SU-DHL-6 (cell line): ENCODE measurements at regions not wholly inside any gene's neighbourhood (a gene's known extent, or its start where the extent isn't known, plus 50 kb on each side); places are given as distances from the start of the nearest gene placed in this dataset.

Source experiments
- H2AFZ ChIP-seq: fragments of 200-600 bp; sonication (generic); 2 replicates; pipeline ENCODE4 v1.6.1; 2014; ENCODE audit warnings: low read depth, mild to moderate bottlenecking, moderate library complexity, mixed read lengths, antibody characterized with exemption, low read length; ENCODE audit not compliant: severe bottlenecking
- H3F3A ChIP-seq: fragments of 200-600 bp; shearing (Covaris generic); 2 replicates; pipeline ENCODE4 v1.6.0; 2016; ENCODE audit warnings: antibody characterized with exemption, mild to moderate bottlenecking; ENCODE audit not compliant: insufficient read depth
- H3K27ac ChIP-seq: fragments of 200-600 bp; sonication (generic); 2 replicates; pipeline ENCODE4 v1.5.1; 2016; ENCODE audit warnings: low read depth, mild to moderate bottlenecking, low read length, moderate library complexity, mixed read lengths
- H3K27me3 ChIP-seq: fragments of 200-600 bp; sonication (generic), shearing (Covaris generic); 2 replicates; pipeline ENCODE4 v1.6.0; 2014; ENCODE audit warnings: mild to moderate bottlenecking, low read length
- H3K36me3 ChIP-seq: fragments of 200-600 bp; sonication (generic); 2 replicates; pipeline ENCODE4 v1.6.1; 2014; ENCODE audit warnings: mild to moderate bottlenecking, low read length, mixed read lengths
- H3K4me2 ChIP-seq: fragments of 300-600, 200-600 bp; shearing (Covaris generic), sonication (generic); 2 replicates; pipeline ENCODE4 v1.6.0; 2014; ENCODE audit warnings: low read length, low read depth, mild to moderate bottlenecking; ENCODE audit not compliant: poor library complexity, severe bottlenecking
- H3K4me3 ChIP-seq: fragments of 200-600 bp; sonication (generic); 2 replicates; pipeline ENCODE4 v1.5.1; 2014; ENCODE audit warnings: antibody characterized with exemption, low read length, mild to moderate bottlenecking, mixed read lengths; ENCODE audit not compliant: insufficient read depth, poor library complexity, severe bottlenecking
- H3K79me2 ChIP-seq: fragments of 200-600 bp; sonication (generic); 2 replicates; pipeline ENCODE4 v1.6.1; 2014; ENCODE audit warnings: mild to moderate bottlenecking, low read length, moderate library complexity; ENCODE audit not compliant: insufficient read depth
- H3K9ac ChIP-seq: fragments of 200-600 bp; sonication (generic); 2 replicates; pipeline ENCODE4 v1.7.0; 2014; ENCODE audit warnings: mild to moderate bottlenecking, low read length
- H3K9me2 ChIP-seq: fragments of 200-600 bp; sonication (generic); replicated peaks from 2 replicates; pipeline ENCODE4 v1.6.1; 2014; ENCODE audit warnings: low read length; ENCODE audit not compliant: insufficient read depth
- H3K9me3 ChIP-seq: fragments of 200-600 bp; sonication (generic); 2 replicates; pipeline ENCODE4 v1.6.1; 2014; ENCODE audit warnings: low read length, mixed read lengths; ENCODE audit not compliant: insufficient read depth
- H4K20me1 ChIP-seq: fragments of 200-600 bp; sonication (generic); 2 replicates; pipeline ENCODE4 v1.6.1; 2014; ENCODE audit warnings: low read depth, mild to moderate bottlenecking, antibody characterized with exemption, low read length, moderate library complexity, mixed read lengths
- CTCF ChIP-seq: fragments of 200-600 bp; sonication (generic); IDR thresholded peaks from one replicate; pipeline ENCODE4 v1.5.1; 2017; ENCODE audit warnings: antibody characterized with exemption, mild to moderate bottlenecking, low read length, moderate library complexity; ENCODE audit not compliant: insufficient read depth, poor library complexity, severe bottlenecking
- EZH2phosphoT487 ChIP-seq: fragments of 200-600 bp; sonication (generic), shearing (Covaris generic); conservative IDR thresholded peaks from 2 replicates; pipeline ENCODE4 v1.6.1; 2018; ENCODE audit warnings: mild to moderate bottlenecking, antibody characterized with exemption, low read length, moderate library complexity, mixed read lengths

GRCh38 chr6:92362404-92362803, 1057.0 kb downstream of the EPHA7 start:
- H3F3A ChIP-seq, result no peaks in the 10 kb centered on the region
- TF ChIP-seq CTCF (no peak), EZH2phosphoT487 (no peak)
- H3K27me3 ChIP-seq, result no peaks in the 10 kb centered on the region
- no peak overlapping the region for H3K27ac ChIP-seq
- no peaks in the 10 kb centered on the region for H4K20me1 ChIP-seq
- no peak overlapping the region for H3K9ac ChIP-seq
- H2AFZ ChIP-seq, result no peak overlapping the region
- no peak overlapping the region for H3K4me2 ChIP-seq
- H3K9me3 ChIP-seq, result no peaks in the 10 kb centered on the region
- no peak overlapping the region for H3K4me3 ChIP-seq
- no peaks in the 10 kb centered on the region for H3K9me2 ChIP-seq
- no peaks in the 10 kb centered on the region for H3K36me3 ChIP-seq
- H3K79me2 ChIP-seq, result no peaks in the 10 kb centered on the region

DNA sequence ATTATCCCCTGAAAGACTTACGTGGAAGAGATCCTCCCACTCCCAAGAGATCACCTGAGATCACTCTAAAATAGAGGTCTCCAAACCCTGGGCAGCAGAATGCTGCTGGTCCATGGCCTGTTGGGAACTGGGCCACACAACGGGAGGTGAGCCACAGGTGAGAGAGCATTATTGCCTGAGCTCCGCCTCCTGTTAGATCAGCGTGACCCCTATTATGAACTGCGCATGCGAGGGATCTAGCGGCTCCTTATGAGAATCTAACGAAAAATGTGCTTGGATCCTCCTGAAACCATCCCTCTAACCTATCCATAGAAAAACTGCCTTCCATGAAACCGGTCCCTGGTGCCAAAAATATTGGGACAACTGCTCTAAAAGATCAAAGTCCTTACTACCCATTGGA, 1057.4 kb downstream of the EPHA7 start:
- TF ChIP-seq CTCF, result no peak
- TF ChIP-seq EZH2phosphoT487, result no peak
- Histone ChIP-seq H2AFZ (no peak overlapping the region), H3F3A (no peaks in the 10 kb centered on the region), H3K27me3 (no peaks in the 10 kb centered on the region), H3K36me3 (no peaks in the 10 kb centered on the region), H3K4me2 (no peak overlapping the region), H3K9ac (no peak overlapping the region), H3K79me2 (no peaks in the 10 kb centered on the region), H3K9me3 (no peaks in the 10 kb centered on the region), H3K9me2 (no peaks in the 10 kb centered on the region), H3K4me3 (no peak overlapping the region), H4K20me1 (no peaks in the 10 kb centered on the region), H3K27ac (no peak overlapping the region)

- Histone ChIP-seq H3K36me3 (no peaks in the 10 kb centered on the region), H4K20me1 (no peaks in the 10 kb centered on the region), H3K9me2 (no peaks in the 10 kb centered on the region), H3K79me2 (no peaks in the 10 kb centered on the region), H3K4me3 (no peak overlapping the region), H3K27ac (no peak overlapping the region), H3K4me2 (no peak overlapping the region), H3K9me3 (no peaks in the 10 kb centered on the region), H3F3A (no peaks in the 10 kb centered on the region), H3K27me3 (no peaks in the 10 kb centered on the region), H3K9ac (no peak overlapping the region), H2AFZ (no peak overlapping the region)
- TF ChIP-seq EZH2phosphoT487 (no peak), CTCF (no peak)
Measured at GRCh38 chr6:92354270-92354829, 1065.0 kb downstream of the EPHA7 start.
